ENCODE measurements at regions not wholly inside any gene's neighbourhood (a gene's known extent, or its start where the extent isn't known, plus 50 kb on each side); places are given as distances from the start of the nearest gene placed in this dataset.

- Histone ChIP-seq H3K4me1 (peaks cover 0 to 11% (median 0%) of the 10 kb centered on the region in 3 donors), H3K27me3 (no peaks in the 10 kb centered on the region), H3K4me3 (no peak overlapping the region), H3K36me3 (no peaks in the 10 kb centered on the region), H3K9me3 (no peaks in the 10 kb centered on the region), H3K27ac (no peak overlapping the region)
- TF ChIP-seq POLR2A (IDR thresholded peaks at IDR 0.05) = no peak
- ATAC-seq = no peak
- 72 to 84% methylated on average over 3 to 4 of the region's 4 CpGs for WGBS, 2 donors (ENCODE audit: low coverage in 1 of 2)
These were observed 199.2 kb upstream of the PKN2 start for GRCh38 chr1:88484881-88485280.

- TF ChIP-seq EP300 (IDR thresholded peaks at IDR 0.05) (no peak), POLR2AphosphoS5 (IDR thresholded peaks at IDR 0.05) (no peak), POLR2A (IDR thresholded peaks at IDR 0.05) (no peak), CTCF (IDR thresholded peaks at IDR 0.05) (no peak)
- no peak for ATAC-seq
- WGBS, 2 donors (ENCODE audit: low coverage in 1 of 2) = 17 to 54% methylated on average over 4 of the region's 4 CpGs
- no peak overlapping the region for H3K27ac ChIP-seq
- H3K9me3 ChIP-seq = no peaks in the 10 kb centered on the region
- H3K36me3 ChIP-seq = no peaks in the 10 kb centered on the region
- no peak overlapping the region for H3K4me3 ChIP-seq
- H3K27me3 ChIP-seq = no peaks in the 10 kb centered on the region
- peaks cover 0 to 11% (median 0%) of the 10 kb centered on the region in 3 donors for H3K4me1 ChIP-seq
These were observed 195.8 kb upstream of the PKN2 start for GRCh38 chr1:88488237-88488636.

- Histone ChIP-seq H3K9me3 (no peaks in the 10 kb centered on the region), H3K27ac (no peak overlapping the region), H3K4me1 (peaks cover 0 to 11% (median 0%) of the 10 kb centered on the region in 3 donors), H3K27me3 (no peaks in the 10 kb centered on the region), H3K36me3 (no peaks in the 10 kb centered on the region), H3K4me3 (no peak overlapping the region)
- ATAC-seq = no peak
- TF ChIP-seq POLR2A (IDR thresholded peaks at IDR 0.05) (no peak), CTCF (IDR thresholded peaks at IDR 0.05) (no peak), POLR2AphosphoS5 (IDR thresholded peaks at IDR 0.05) (no peak), EP300 (IDR thresholded peaks at IDR 0.05) (no peak)
- 31 to 59% methylated on average over 2 of the region's 2 CpGs for WGBS, 2 donors (ENCODE audit: low coverage in 1 of 2)
These were observed 193.4 kb upstream of the PKN2 start for GRCh38 chr1:88490676-88491075.

GRCh38 chr1:88499671-88500070 lies 184.4 kb upstream of the PKN2 start:
- no peak for TF ChIP-seq CTCF (IDR thresholded peaks at IDR 0.05)
- TF ChIP-seq POLR2A (IDR thresholded peaks at IDR 0.05) = no peak
- H3K9me3 ChIP-seq = no peaks in the 10 kb centered on the region
- H3K4me1 ChIP-seq = peaks cover 0 to 17% (median 0%) of the 10 kb centered on the region in 3 donors
- no peaks in the 10 kb centered on the region for H3K27me3 ChIP-seq
- no peak for ATAC-seq
- no peaks in the 10 kb centered on the region for H3K36me3 ChIP-seq
- no peak overlapping the region for H3K4me3 ChIP-seq
- no peak overlapping the region for H3K27ac ChIP-seq

- no peak for ATAC-seq
- no peaks in the 10 kb centered on the region for H3K36me3 ChIP-seq
- no peaks in the 10 kb centered on the region for H3K9me3 ChIP-seq
- no peaks in the 10 kb centered on the region for H3K27me3 ChIP-seq
- WGBS, 2 donors (ENCODE audit: low coverage in 1 of 2) = 31 to 58% methylated on average over 2 of the region's 2 CpGs
- H3K4me1 ChIP-seq = peaks cover 0 to 17% (median 0%) of the 10 kb centered on the region in 3 donors
- H3K27ac ChIP-seq = no peak overlapping the region
- no peak overlapping the region for H3K4me3 ChIP-seq
- TF ChIP-seq CTCF (IDR thresholded peaks at IDR 0.05) (no peak), POLR2A (IDR thresholded peaks at IDR 0.05) (no peak), EP300 (IDR thresholded peaks at IDR 0.05) (no peak), POLR2AphosphoS5 (IDR thresholded peaks at IDR 0.05) (no peak)
These were observed 181.2 kb upstream of the PKN2 start for GRCh38 chr1:88502886-88503285.

- no peak overlapping the region for H3K27ac ChIP-seq
- no peaks in the 10 kb centered on the region for H3K27me3 ChIP-seq
- H3K9me3 ChIP-seq = no peaks in the 10 kb centered on the region
- H3K36me3 ChIP-seq = no peaks in the 10 kb centered on the region
- no peak for ATAC-seq
- H3K4me1 ChIP-seq = peaks cover 0 to 17% (median 0%) of the 10 kb centered on the region in 3 donors
- TF ChIP-seq CTCF (IDR thresholded peaks at IDR 0.05) (no peak), POLR2AphosphoS5 (IDR thresholded peaks at IDR 0.05) (no peak), POLR2A (IDR thresholded peaks at IDR 0.05) (no peak), EP300 (IDR thresholded peaks at IDR 0.05) (no peak)
- H3K4me3 ChIP-seq = no peak overlapping the region
These were observed 180.4 kb upstream of the PKN2 start for GRCh38 chr1:88503646-88504045.
